ENCODE measurements at regions not wholly inside any gene's neighbourhood (a gene's known extent, or its start where the extent isn't known, plus 50 kb on each side); places are given as distances from the start of the nearest gene placed in this dataset.

DNA sequence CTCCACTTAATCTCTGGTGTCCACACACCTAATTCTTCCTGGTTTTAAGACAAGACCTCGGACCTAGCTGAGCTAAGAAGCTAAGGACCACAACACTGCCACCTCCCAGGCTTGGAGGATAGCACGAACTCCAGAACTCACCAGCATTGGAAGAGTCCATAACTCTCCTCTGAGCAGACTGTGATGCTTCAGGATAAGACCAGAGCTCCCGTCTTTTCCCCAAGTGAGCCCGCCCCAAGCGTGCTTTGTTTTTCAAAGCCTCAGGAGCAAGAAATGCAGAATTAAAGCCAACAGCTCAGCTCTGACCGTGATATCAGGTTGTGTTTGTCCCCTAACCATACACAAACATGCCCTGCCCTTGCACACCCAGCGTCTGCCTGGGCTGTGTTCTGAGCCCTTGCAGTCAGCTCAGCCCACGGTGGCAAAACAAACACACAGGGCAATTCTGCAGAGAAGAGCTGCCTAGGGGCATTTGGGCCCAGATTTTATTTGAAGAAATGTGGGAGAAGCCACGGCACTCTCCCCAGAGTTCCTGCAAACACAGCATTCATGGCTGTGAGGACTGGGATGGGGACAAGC lies 145.4 kb downstream of the WDR11 start:
- Histone ChIP-seq H3K27me3 (replicated peaks in 1 of 2; ENCODE audit: control insufficient read depth in 2 of 2, insufficient read depth in 2 of 2, low read length in 1 of 2) (no peaks in the 10 kb centered on the region), H3K4me1 (ENCODE audit: control insufficient read depth, insufficient read depth, low read length) (no peaks in the 10 kb centered on the region), H3K9me3 (replicated peaks; ENCODE audit: control insufficient read depth, insufficient read depth, low read length) (no peaks in the 10 kb centered on the region), H3K27ac (ENCODE audit: control insufficient read depth, insufficient read depth) (no peak overlapping the region), H3K79me2 (ENCODE audit: control insufficient read depth, insufficient read depth, low read length) (no peaks in the 10 kb centered on the region), H2AFZ (ENCODE audit: control insufficient read depth, low read depth, low read length) (no peak overlapping the region), H3K4me2 (ENCODE audit: control insufficient read depth, insufficient read depth) (no peak overlapping the region), H3K9ac (ENCODE audit: control insufficient read depth, insufficient read depth, low read length) (no peak overlapping the region), H3K4me3 (no peak overlapping the region), H3K36me3 (ENCODE audit: control insufficient read depth in 2 of 2, insufficient read depth in 2 of 2, low read length in 1 of 2) (no peaks in the 10 kb centered on the region), H4K20me1 (ENCODE audit: control insufficient read depth, insufficient read depth) (no peaks in the 10 kb centered on the region)
- no peak for ATAC-seq
- no peak for DNase-seq (ENCODE audit: low read depth, low spot score)
- TF ChIP-seq FOS (IDR thresholded peaks at IDR 0.05; ENCODE audit: borderline replicate concordance, extremely low read depth, insufficient read length) (no peak), RAD21 (IDR thresholded peaks at IDR 0.05; ENCODE audit: insufficient read depth, low read depth, low read length) (no peak), IRF4 (IDR thresholded peaks at IDR 0.05; ENCODE audit: low read depth, low read length) (no peak)
- RAD21 ChIA-PET (ENCODE audit: unreplicated experiment) = no interaction called here
- POLR2A ChIA-PET = no interaction called here
- SMC1A ChIA-PET (ENCODE audit: uncharacterized antibody, unreplicated experiment) = no interaction called here
- in situ Hi-C loops (cut with MboI) (no loop called here), intact Hi-C loops (cut with micrococcal nuclease; ENCODE audit: unreplicated experiment) (no loop called here)
- no TSS peak for BruUV-seq (replicated peaks)
- FAIRE-seq = no peak
- 26% methylated on average over 9 of the region's 9 CpGs for WGBS (ENCODE audit: insufficient coverage, insufficient replicate concordance, low lambda C conversion rate, missing lambda C conversion rate)
- CTCF ChIA-PET = no interaction called here

DNA sequence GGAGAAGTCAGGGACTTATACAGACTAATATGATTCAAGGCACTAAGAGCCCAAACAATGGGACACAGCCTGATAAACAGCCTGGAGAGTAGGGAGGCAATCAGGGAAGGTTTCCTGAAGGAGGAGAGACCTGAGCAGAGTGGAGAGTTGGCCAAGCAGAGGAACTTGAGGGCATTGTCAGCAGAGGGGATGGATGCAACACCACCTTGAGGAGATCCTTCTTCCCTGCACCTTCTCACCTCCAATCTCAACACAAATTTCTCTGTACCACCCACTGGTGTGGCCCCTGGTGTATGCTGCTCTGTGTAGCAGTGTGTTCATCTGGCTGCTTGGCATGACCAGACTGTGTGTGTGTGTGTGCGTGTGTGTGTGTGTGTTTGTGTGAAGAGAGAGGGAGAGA lies 146.2 kb downstream of the WDR11 start:
- CTCF ChIA-PET = no interaction called here
- RAD21 ChIA-PET (ENCODE audit: unreplicated experiment) = no interaction called here
- Histone ChIP-seq H3K4me3 (no peak overlapping the region), H3K27me3 (replicated peaks in 1 of 2; ENCODE audit: control insufficient read depth in 2 of 2, insufficient read depth in 2 of 2, low read length in 1 of 2) (no peaks in the 10 kb centered on the region), H3K4me2 (ENCODE audit: control insufficient read depth, insufficient read depth) (no peak overlapping the region), H3K9ac (ENCODE audit: control insufficient read depth, insufficient read depth, low read length) (no peak overlapping the region), H4K20me1 (ENCODE audit: control insufficient read depth, insufficient read depth) (no peaks in the 10 kb centered on the region), H3K36me3 (ENCODE audit: control insufficient read depth in 2 of 2, insufficient read depth in 2 of 2, low read length in 1 of 2) (no peaks in the 10 kb centered on the region), H3K4me1 (ENCODE audit: control insufficient read depth, insufficient read depth, low read length) (no peaks in the 10 kb centered on the region), H3K9me3 (replicated peaks; ENCODE audit: control insufficient read depth, insufficient read depth, low read length) (no peaks in the 10 kb centered on the region), H3K79me2 (ENCODE audit: control insufficient read depth, insufficient read depth, low read length) (no peaks in the 10 kb centered on the region), H3K27ac (ENCODE audit: control insufficient read depth, insufficient read depth) (no peak overlapping the region), H2AFZ (ENCODE audit: control insufficient read depth, low read depth, low read length) (no peak overlapping the region)
- FAIRE-seq = no peak
- no TSS peak for BruUV-seq (replicated peaks)
- POLR2A ChIA-PET = no interaction called here
- ATAC-seq = no peak
- WGBS (ENCODE audit: insufficient coverage, insufficient replicate concordance, low lambda C conversion rate, missing lambda C conversion rate) = 0% methylated on average over 1 of the region's 1 CpG
- TF ChIP-seq, protein P1, sequence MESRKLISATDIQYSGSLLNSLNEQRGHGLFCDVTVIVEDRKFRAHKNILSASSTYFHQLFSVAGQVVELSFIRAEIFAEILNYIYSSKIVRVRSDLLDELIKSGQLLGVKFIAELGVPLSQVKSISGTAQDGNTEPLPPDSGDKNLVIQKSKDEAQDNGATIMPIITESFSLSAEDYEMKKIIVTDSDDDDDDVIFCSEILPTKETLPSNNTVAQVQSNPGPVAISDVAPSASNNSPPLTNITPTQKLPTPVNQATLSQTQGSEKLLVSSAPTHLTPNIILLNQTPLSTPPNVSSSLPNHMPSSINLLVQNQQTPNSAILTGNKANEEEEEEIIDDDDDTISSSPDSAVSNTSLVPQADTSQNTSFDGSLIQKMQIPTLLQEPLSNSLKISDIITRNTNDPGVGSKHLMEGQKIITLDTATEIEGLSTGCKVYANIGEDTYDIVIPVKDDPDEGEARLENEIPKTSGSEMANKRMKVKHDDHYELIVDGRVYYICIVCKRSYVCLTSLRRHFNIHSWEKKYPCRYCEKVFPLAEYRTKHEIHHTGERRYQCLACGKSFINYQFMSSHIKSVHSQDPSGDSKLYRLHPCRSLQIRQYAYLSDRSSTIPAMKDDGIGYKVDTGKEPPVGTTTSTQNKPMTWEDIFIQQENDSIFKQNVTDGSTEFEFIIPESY (IDR thresholded peaks at IDR 0.05) = no peak
- in situ Hi-C loops (cut with MboI) = no loop called here
- no peak for DNase-seq (ENCODE audit: low read depth, low spot score)
- intact Hi-C loops (cut with micrococcal nuclease; ENCODE audit: unreplicated experiment) = no loop called here
- SMC1A ChIA-PET (ENCODE audit: uncharacterized antibody, unreplicated experiment) = no interaction called here

All from GM12878 (cell line).